Stimulated activated CD4-positive, alpha-beta T cell treated with anti-CD3 and anti-CD28 coated beads, TNF-alpha, amount 100 ng/mL, for 24 hours (primary cell): ENCODE measurements at regions not wholly inside any gene's neighbourhood (a gene's known extent, or its start where the extent isn't known, plus 50 kb on each side); places are given as distances from the start of the nearest gene placed in this dataset.

Experiments
- DNase-seq, 3 experiments: peaks; one replicate each; pipeline ENCODE4 v3.0.0-alpha.2; 2020; ENCODE audit warnings: low read depth in 3 of 3

DNA sequence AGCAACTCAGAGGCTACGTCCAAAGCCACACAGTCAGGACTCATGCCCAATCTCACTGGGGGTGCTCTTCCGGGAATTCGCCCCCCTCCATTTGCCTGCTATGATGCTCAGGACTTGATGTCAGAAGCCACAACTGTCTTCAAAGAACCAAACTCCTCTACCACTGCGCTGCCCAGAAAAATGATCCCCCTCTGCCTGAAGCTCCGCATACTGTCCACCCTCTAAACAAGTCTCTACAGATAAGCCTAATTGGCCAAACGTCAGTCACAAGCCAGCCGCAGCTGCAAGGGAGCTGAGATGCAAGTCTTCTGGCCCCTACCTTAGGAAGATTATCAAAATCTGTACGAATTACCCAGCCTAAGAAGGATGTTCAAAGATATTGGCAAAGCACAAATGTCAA lies 294.6 kb downstream of the BUD13 start:
- DNase-seq = no peak

DNA sequence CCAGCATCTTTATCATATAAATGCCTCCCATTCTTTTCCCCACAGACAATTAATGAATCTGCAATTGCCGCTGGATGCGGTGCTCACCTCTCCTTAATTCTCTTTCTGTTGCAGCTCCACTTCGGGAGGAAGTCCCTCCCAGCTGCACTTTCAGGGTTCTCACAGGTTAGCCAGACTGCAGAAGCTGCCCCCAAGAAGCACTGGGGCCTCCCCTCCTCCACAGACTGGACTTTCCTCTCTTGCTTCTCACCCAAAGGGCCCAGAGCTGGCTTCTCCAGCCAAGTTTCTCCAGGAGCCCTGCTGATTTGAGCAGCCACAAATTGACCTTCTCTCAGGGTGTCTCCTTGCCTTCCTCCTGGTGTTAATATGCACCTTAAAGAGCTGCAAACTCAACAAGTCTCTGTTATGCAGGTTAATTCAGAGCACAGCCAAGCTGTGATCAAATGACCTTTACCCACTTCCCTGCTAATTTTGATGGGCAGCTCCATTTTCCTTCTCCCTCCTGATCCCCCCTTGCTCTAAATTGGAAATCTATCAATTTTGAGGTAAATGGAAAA lies 298.9 kb downstream of the BUD13 start:
- DNase-seq = no peak

DNA sequence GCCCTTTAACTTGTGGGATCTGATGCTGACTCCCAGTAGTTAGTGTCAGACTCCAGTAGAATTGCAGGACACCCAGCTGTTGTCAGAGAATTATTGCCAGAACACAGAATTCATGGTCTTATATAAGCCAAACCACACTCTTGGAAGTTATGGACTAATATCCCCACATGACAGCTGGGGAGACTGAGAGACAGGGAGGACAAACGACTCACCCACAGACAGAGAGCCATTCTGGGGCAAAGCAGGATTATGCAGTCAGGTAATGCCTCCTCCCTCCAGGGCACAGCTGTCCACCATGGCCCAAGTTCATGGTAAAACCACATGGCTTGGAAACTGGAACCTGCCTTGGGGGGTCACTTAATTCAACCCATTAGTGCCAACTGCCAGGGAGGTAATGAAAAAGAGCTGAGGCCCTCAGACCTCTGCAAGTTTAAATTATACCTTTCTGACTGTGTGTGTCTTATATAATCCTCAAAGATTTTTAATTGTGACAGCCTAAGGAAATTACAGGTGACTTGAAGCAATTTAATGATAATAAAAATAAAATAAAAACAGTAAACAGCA lies 299.5 kb downstream of the BUD13 start:
- no peak for DNase-seq

DNA sequence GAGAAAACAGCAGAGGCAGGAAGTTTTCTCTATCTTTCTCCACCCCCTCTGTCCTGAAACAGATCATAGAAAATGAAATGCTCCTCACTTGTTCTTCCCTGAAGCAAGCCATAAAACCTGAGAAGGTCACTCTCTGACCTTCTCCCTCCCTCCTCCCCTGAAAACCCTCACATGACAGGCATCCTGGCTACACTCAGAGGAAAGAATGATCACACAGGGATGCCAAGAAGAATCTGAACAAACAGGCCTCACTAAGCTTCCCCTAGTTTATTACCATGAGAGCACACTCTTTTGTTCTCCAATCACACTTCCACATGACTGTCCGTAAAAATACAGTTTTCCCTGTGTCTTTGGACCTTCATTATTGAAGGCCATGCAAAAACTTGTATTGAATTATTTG lies 300.1 kb downstream of the BUD13 start:
- DNase-seq = no peak

DNA sequence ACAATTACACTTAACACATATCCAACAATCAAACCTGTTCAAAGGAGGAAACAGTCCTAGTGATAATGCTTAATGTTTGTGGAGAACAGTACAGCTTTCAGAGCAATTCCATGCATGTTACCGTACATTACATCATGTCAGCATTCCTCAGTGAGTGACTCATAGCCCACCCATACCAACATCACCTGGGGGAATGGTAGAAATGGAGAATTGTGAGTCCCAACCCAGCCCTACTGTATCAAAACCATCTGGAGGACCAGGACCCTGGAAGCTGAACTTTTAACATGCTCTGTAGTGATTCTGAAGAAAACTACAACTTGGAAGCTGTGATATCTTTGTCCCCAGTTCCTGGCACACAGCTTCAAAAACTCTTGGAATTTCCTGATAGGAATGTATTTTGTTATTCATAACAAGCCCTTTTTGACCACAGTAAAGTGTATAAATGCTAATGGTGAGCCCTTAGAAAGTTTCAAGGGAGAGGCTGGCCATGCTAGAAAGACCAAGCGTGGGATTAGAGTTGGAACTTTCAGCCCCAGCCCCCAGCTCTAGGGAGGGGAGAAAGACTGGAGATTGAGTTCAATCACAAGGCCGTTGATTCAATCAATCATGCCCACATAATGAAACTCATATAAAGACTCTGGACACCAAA lies 301.1 kb downstream of the BUD13 start:
- DNase-seq = no peak

DNA sequence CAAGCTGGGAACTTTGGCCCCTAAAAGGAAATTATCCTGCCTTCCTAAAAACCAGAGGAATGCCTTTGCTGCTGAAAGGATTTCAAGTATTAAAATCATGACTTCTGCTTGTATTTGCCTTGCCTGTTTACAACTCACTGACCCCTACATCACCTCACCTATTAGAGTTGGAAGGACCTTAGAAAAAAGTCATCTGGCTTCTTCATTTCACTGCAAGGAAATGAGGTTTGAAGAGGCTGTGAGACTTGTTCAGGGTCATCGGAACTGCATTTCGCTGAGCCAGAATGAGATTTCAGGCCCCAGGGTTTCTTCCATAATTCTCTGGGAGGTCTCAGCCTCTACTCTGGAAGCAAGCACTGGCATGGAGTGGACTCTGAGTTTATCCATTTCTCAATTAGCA lies 304.1 kb downstream of the BUD13 start:
- DNase-seq = no peak

DNA sequence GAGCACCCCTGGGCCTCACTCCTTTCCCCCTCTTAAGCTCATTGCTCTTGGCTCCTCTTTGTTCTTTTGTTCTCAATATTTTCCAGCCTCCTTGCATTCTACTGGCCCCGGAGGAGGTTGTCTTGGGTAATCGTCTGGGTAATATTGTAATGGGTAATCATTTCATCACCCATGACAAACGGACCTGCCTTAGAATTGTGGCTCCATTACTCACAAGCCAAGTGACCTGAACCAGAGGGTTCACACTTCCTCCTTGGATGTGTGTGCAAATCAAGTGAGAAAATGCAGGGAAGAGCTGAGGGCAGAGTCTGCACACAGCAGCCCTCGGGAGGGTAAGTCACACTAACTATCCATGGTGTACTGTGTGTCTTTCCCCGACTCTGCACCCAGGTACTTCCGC lies 305.0 kb downstream of the BUD13 start:
- DNase-seq = no peak

DNA sequence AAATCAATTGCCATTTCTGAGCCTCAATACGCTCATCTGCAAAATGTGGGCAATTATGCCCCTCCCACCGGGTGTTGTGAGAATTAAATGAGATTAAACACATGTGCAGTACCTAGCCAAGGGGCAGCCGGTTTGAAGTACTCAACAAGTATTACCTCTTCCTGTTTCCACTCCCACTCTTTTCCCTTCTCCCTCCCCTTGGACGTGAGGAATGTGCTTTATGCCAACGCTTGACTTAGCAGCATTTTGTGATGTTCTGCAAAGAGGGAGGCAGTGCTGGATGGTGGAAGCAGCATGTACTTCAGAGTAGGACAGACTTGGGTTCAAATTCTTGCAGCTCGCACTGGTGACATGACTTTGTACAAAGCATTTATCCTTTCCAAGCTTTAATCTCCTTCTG lies 306.0 kb downstream of the BUD13 start:
- DNase-seq = no peak

DNA sequence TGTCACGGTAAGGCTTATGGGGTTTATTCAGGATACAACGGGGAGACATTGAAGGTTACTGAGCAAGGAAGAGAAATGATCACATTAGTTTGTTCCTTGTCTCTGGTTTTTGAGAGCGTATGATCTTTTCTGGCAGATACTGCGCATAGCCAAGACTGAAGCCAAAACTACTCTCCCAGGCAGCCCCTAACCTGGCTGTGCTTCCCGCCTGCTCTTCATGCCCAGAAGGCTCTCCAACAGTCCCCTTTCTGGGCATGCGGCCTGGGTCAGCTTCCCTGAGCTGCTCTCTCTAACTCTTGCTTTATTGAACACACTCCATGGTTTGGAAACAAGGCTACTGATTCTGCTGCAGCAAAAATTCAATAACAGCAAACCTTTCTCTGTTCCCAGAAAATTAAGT lies 306.6 kb downstream of the BUD13 start:
- DNase-seq = no peak

DNA sequence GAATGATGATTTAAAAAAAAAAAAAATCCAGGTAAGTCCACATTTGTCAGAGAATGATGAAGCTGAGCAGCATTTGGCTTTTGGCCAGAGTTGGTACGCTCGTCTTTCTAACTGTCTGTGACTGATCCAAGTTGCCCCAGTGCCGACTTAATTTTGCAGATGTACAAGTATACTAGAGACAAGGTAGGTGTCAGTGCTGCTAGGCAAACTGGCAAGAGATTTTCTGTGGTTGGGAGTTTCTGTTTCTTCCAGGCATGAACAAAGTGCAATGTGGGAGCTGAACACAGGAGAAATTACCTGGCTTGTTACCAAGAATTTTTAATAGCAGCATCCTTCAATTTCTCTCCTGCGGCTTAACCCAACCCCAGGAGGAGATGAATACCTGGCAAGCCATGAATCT lies 307.7 kb downstream of the BUD13 start:
- DNase-seq = no peak

DNA sequence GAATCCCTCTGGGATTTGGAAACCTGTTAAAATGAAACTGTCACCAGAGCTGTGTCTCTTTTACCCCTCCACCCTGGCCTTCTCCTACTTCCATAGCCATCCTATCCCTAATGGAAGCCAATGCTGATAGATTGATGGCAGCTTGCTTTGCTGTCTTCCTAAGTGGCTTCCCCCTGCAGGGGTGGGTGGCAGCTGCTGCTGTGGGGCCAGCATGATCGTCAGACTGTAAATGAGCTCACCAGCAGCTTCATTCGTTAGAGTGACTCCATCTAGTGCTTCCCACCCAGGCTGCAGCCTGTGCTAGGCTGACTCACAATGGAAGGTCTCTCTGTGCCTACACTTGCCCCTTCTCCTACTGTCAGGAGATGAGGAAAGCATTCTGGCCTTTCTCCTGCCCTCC lies 311.0 kb downstream of the BUD13 start:
- DNase-seq = no peak

DNA sequence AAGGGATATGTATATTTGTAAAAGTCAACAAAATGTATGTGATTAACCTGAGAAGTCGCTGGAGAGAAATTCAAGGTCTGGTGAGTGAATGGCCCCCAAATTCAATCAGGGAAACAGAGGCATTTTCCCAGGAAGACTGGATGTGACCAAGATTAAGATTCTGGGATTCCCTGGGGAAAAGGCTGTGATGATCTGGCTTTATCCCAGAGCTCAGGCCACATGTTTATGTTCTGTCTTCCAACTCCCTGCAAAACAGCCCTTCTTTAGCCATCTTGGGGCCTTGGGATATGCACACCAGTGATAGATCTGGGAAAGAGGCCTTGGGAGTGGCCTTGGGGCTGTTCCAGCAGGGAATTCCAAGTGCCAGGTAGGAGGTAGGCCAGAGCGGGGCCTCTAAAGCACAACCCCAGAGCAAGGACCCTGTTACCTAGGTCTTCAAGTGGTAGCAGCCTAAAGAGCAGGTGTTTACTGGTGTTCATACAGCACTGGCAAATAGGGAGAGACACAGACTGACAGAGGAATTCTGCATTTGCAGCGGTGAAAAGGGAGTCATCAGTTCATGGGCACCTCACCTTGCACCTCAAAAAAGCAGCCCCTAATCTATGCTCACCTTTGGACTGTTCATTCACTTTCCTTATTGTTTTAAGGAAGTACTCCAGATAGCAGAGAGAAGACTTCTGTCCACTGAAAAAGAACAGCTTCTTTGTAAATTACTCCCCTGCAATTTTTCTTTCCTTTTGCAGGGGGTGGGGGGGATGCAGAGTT lies 312.4 kb downstream of the BUD13 start:
- no peak for DNase-seq

DNA sequence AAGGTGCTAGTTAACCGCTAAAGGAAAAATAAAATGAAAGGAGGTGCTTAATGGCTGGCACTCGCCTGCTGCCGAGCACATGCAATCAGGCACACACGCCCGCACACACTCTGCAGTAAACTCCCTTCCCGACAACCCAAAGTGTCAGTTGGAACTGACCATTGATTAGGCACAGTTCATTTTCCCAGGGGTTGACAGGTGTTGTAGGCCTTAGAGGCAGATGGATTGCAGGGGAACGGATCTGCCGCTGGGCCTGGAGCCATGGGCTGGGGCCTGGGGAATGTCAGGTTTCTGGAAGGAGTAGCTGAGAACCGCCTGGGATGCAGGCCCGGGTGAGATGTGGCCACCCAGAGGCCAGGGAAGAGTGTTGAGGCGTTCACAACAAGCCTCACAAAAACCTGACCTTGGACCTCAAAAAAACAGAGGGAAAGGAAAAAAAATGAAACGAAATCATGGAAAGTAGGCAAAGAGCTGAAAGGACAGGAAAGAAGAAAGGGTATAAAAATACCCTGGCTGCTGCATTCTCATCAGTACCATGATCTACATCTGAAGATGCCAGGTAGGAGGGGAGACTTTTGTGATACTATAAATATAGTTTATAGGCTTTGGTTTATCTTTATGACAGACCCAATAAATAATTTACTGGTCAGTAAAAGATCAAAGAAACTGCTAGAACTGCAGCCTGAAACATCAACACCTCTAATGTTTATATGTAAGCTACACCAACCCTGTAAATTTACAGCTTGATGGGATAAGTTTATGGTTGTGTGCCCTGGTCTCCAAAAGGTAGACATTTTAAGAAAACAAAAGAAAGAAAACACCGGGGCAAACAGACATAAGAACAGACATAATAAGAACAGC lies 313.4 kb downstream of the BUD13 start:
- DNase-seq = no peak

DNA sequence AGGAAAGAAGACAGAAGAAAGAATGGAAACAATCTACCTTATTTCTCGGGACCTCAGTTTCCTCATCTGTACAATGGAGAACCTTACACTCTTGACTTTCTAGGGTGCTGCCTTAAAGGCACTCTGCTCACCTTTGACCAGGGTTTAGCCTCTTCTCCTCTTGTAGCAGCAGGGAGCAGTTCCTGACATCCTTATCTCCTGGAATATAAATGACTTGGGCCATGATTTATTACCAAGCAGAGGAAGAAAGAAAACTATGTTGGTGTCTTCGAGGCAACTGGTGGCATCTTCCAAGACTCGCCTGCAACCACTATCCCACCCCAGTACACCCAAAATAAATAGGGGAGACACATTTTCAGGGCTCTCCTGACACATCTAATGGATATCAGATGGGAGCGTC lies 314.2 kb downstream of the BUD13 start:
- no peak for DNase-seq

DNA sequence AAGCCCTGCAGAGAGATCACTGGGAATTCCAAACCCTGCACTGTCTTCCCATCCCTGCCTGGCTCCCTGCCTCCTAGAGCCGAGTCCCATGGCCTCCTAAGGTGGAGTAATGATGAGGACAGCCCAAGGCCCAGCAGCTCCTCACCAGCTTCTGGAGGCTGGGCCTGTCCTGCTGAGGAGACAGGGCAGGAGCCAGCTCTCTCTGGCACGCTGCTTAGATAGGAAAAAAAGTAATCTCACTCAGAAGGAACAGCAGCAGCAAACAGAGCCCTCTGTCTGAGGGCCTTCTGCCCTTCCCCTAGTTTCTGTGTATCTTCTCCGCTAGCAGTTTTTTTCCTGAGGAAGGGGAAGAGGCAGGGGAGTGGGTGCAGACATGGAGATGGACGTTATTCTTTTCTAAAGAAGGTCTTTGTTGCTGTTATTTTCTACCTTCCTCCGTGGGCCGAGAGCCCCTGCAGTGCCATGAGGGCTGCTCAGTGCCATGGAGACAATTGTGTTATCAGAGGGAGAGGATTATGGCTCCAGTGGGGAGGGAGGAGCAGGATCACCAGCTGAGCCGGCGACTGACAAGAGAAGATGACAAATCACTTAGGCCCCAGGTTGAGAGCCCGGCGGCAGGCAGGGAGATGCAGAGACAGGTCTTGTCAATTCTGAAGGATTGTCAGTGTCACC lies 315.3 kb downstream of the BUD13 start:
- no peak for DNase-seq

DNA sequence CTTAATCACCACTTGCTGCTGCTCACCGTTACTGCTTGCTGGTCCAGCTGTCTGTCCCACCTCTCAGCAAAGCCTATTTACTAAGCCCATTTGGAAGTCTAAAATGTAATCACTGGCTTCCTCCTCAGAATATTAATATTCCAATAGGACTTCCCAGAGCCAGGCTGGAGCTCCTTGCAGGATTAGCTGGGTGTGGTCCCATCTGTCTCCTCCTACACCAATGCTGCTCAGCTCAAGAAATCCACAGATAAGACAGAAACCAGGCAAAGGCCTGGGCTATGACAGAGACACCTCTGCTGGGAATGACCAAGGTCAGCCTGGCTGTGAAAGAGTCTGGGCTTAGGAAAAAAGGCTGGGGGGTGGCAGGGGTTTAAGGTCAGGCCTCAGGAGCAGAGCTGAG lies 317.8 kb downstream of the BUD13 start:
- DNase-seq = no peak

DNA sequence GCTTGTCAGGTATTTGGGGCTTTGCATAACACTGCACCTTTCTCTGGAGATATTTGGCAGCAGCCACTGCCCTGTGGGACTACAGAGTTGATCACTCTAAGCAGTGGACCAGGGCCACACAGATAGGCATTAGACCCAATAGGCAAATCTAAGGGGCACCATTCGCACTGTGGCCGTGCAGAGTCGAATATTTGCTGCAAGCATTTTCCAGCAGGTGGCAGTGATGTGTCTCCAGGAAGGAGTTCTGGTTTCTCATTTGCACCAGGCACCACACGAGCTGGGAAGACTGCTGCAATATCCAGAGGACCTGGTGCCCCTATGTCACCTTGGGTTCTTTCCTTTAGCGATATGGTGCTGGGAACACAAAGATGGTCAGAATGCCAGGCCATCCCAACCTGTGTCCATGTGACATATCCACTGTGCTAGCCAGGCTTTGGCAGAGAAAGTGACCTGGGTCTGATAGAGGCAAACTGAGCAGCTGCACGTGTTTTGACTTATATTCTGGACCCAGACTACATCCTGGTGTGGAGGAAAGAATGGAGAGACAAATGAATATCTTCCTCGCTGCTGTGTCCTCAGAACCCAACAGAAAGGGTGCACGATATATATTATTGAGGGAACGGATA lies 318.7 kb downstream of the BUD13 start:
- DNase-seq = peak in 1 of 3 experiments; percentile 5

DNA sequence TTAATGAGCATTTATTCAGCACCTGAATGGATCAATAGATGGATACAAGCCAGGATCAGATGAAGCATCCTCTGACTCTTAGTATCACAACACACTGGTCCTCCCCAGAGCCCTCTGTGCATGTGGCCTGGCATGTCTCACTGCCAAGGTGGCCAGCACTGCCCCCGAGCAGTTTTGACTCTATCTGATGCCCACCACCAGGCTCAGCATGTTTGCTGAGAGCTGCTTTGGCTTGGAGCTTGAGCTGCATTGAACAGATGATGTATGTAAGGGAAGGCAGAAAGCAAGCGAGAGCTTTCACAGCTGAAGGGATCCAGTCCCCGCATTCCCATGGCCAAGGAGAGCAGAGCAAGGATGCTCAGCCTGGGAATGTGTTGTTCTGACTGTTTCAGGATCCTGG lies 320.3 kb downstream of the BUD13 start:
- no peak for DNase-seq

DNA sequence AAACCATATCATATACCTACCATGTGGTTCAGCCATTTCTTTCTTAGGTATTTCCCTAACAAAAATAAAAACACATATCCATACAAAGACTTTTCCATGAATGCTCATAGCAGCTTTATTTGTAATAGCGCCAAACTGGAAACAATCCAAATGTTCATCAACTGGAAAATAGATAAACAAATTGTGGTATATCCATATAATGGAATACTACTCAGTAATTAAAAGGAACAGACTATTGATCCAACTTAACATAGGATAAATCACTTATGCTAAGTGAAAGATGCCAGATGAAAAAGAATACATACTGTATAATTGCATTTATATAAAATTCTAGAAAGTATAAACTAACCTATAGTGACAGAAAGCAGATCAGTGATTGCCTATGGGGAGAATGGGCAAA lies 323.3 kb downstream of the BUD13 start:
- DNase-seq = no peak

DNA sequence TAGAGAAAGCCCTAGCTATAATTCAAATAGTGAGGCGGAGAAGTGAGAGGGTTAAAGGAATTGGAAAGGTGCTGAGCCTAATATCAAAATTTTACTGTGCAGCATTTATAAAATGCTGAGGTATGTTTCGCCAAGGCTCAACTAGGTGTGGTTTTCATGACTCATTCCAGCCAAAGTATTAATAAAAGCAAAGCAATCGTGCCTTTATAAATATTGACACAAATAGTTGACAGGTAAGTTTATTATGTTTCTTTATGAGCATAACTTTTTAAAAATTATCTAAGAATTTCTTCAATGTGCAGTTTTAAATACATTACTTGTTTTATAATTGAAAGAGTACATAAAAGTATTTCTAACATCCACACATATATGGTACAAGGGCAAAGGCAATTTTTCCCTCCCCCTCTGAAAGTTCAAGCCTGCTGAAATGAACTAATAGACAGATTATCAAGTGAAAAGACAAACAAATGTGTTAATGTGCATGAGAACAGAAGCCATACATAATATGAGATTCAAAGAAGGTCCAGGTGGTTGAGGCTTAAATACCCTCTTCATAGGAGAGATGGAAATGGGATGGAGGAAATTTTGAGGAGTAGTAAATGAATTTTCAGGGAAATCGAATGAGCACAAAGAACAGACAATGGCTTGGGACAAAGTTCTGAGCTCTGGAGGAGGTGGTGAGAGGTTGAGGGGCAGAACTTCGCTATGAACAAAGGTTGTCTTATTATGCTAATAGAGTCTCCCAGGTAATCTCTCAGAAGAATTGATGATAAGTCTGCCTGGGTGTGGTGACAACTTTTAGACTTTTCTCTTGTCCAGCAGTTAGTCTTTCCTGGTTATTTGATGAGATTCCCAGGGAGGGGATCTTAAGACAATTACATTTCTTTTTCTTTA lies 326.5 kb downstream of the BUD13 start:
- DNase-seq = no peak
